ENCODE measurements at regions not wholly inside any gene's neighbourhood (a gene's known extent, or its start where the extent isn't known, plus 50 kb on each side); places are given as distances from the start of the nearest gene placed in this dataset.
"Not testable (repeated sequence)": the region's sequence is repeated elsewhere in the genome, so short reads cannot be mapped to it uniquely, and the experiment has no call there.

DNA sequence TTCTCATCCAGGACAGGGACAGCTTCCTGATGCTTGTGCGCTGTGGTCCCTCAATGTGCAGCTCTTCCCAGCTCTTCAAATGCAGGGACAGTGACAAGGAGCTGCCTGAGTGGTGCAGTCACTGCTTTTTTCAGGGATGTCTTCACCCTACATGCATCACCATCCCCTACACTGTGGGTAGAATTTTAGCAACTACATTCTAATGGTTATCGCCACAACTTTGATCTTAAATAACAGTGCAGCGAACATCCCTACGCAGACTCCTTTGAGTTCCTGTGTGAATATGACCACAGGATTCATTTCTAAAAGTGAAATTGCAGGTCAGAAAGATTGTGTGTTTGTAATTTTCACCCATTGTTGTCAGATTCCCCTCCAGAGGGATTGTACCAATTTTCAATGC lies 90.9 kb downstream of the GGTLC2 start:
- H3K9me3 ChIP-seq (ENCODE audit: control insufficient read depth, insufficient read depth, low read length); DNase-seq (ENCODE audit: low read depth, low spot score); H3K4me1 ChIP-seq (ENCODE audit: control insufficient read depth, insufficient read depth, low read length); H3K27ac ChIP-seq (ENCODE audit: low read length); H3K27me3 ChIP-seq (ENCODE audit: control insufficient read depth, insufficient read depth, low read length); H3K36me3 ChIP-seq (ENCODE audit: control insufficient read depth, insufficient read depth, low read length); H3K4me3 ChIP-seq (ENCODE audit: low read length): not testable (repeated sequence)
- WGBS (ENCODE audit: insufficient coverage, insufficient read length), result no CpG with 5 or more reads among the region's 4 CpGs

DNA sequence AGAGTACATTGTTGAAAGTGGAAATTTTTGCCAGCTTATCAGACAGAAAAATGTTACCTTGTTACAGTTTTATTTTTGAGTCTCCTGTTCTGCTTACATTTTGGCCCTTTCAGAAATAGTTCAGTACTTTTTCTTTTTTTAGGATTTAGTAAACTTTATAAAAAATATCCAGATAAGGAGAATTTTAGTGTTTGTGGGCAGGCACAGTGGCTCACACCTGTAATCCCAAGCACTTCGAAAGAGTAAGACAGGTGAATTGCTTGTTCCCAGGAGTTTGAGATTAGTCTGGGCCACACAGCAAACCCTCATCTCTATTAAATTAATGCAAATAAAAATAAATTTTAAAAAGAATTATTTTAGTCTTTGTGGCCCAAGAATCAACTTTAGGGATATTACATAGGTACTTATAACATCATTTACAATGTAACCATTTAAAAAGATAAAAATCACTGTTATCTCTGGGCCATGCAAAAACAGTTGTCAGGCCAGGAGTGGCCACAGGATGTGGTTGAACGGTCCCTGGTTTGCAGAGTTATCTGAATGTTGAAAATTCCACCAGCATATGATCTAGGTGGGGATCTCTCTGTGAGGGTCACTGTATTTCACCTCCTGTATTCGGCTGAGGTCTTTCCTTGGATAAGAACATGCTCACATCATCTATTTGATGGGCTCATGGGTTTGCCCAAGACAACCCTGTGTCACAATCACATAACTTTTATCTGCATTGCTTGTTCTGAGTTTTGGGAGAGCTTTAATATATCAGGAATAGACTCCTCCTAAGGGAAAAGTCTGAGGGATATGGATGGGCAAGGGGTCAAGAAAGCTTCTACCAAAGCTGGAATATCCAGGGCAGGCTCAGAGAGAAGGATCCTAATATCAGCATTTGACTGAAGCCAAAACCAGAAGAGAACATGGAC lies 91.5 kb downstream of the GGTLC2 start:
- no peaks in the 10 kb centered on the region for H3K9me3 ChIP-seq (ENCODE audit: control insufficient read depth, insufficient read depth, low read length)
- no peaks in the 10 kb centered on the region for H3K4me1 ChIP-seq (ENCODE audit: control insufficient read depth, insufficient read depth, low read length)
- H3K27ac ChIP-seq (ENCODE audit: low read length), result no peak overlapping the region
- H3K36me3 ChIP-seq (ENCODE audit: control insufficient read depth, insufficient read depth, low read length), result no peaks in the 10 kb centered on the region
- H3K27me3 ChIP-seq (ENCODE audit: control insufficient read depth, insufficient read depth, low read length), result no peaks in the 10 kb centered on the region
- DNase-seq (ENCODE audit: low read depth, low spot score), result no peak
- H3K4me3 ChIP-seq (ENCODE audit: low read length), result no peak overlapping the region
- WGBS (ENCODE audit: insufficient coverage, insufficient read length), result no CpG with 5 or more reads among the region's 3 CpGs

DNA sequence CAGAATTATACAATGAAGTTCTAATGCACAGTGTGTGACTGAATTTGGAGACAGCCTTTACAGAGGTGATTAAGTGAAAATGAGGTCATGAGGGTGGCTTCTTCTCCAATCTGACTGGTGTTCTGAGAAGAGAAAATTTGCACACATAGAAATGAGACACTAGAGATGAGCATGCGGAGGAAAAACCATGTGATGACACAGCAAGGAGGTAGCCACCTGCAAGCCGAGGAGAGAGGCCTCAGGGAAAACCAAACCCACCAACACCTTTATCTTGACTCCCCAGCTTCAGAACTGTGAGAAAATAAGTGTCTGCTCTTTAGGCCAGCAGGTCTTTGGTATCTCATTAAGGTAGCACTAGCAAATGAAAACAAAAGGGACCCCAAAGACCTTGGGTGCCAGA lies 93.2 kb downstream of the GGTLC2 start:
- Histone ChIP-seq H3K27me3 (ENCODE audit: control insufficient read depth, insufficient read depth, low read length) (no peaks in the 10 kb centered on the region), H3K36me3 (ENCODE audit: control insufficient read depth, insufficient read depth, low read length) (no peaks in the 10 kb centered on the region), H3K4me1 (ENCODE audit: control insufficient read depth, insufficient read depth, low read length) (no peaks in the 10 kb centered on the region), H3K9me3 (ENCODE audit: control insufficient read depth, insufficient read depth, low read length) (no peaks in the 10 kb centered on the region), H3K27ac (ENCODE audit: low read length) (no peak overlapping the region), H3K4me3 (ENCODE audit: low read length) (no peak overlapping the region)
- DNase-seq (ENCODE audit: low read depth, low spot score), result no peak
- WGBS (ENCODE audit: insufficient coverage, insufficient read length), result no CpG with 5 or more reads among the region's 2 CpGs

DNA sequence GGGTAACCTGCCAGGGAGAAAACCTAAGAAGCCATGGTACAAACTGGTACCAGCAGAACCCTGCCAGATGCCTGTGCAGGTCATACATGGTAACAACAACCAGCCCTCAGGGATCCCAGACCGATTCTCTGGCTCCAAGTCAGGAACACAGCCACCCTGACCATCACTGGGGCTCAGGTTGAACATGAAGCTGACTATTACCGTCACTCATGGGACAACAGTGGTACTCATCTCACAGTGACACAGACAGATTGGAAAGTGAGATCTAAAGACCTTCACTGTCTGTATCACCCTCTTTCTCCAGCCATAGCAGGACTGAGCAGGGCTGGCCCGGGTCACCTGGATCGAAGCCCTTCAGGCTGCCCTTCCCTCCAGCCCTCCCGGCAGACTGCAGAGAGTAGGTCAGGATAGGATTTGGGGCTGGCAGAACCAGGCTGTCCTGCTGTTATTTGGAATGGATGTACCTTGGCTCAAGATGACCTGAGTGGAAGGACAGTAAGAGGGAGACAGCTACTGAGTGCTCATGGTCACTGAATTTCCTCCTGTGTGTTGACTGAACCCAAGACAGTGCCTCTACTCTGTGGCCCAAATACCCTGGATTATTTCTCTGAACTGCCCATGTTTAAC lies 94.7 kb downstream of the GGTLC2 start:
- Histone ChIP-seq H3K27me3 (ENCODE audit: control insufficient read depth, insufficient read depth, low read length) (no peaks in the 10 kb centered on the region), H3K4me3 (ENCODE audit: low read length) (no peak overlapping the region), H3K27ac (ENCODE audit: low read length) (no peak overlapping the region), H3K4me1 (ENCODE audit: control insufficient read depth, insufficient read depth, low read length) (no peaks in the 10 kb centered on the region), H3K36me3 (ENCODE audit: control insufficient read depth, insufficient read depth, low read length) (no peaks in the 10 kb centered on the region), H3K9me3 (ENCODE audit: control insufficient read depth, insufficient read depth, low read length) (no peaks in the 10 kb centered on the region)
- no CpG with 5 or more reads among the region's 5 CpGs for WGBS (ENCODE audit: insufficient coverage, insufficient read length)
- no peak for DNase-seq (ENCODE audit: low read depth, low spot score)

DNA sequence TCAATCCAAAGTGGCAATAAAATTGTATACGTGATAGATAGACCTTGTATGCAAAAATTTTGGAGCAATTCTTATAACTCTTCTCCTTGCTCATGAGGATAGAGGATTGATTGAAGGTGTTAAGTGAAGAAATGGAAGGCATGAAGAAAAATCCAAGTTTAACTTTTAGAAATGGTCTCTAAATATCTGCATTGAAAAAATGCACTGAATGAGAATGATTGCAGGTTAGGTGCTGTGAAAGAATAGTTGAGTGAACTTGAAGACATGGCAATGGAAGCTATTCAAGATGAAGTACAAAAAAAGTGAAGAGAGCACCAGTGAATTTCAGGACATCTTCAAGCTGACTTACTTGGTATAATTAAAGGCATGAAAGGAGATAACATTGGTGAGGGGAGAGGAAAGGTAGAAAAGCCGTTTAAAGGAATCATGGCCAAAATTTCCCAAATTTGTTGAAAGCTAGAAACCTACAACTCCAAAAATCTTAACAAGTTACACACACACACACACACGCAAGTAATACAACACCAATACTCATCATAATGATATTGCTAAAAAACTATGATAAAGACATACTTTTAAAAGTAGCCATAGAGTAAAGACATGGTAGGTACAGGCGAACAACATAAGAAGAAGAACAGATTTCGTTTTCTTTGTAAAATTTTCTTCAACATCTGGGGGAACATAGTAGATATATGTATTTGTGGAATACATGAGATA lies 96.3 kb downstream of the GGTLC2 start:
- no peaks in the 10 kb centered on the region for H3K36me3 ChIP-seq (ENCODE audit: control insufficient read depth, insufficient read depth, low read length)
- no peak overlapping the region for H3K4me3 ChIP-seq (ENCODE audit: low read length)
- no peaks in the 10 kb centered on the region for H3K9me3 ChIP-seq (ENCODE audit: control insufficient read depth, insufficient read depth, low read length)
- WGBS (ENCODE audit: insufficient coverage, insufficient read length), result no CpG with 5 or more reads among the region's 5 CpGs
- H3K27me3 ChIP-seq (ENCODE audit: control insufficient read depth, insufficient read depth, low read length), result no peaks in the 10 kb centered on the region
- no peak overlapping the region for H3K27ac ChIP-seq (ENCODE audit: low read length)
- DNase-seq (ENCODE audit: low read depth, low spot score), result no peak
- H3K4me1 ChIP-seq (ENCODE audit: control insufficient read depth, insufficient read depth, low read length), result no peaks in the 10 kb centered on the region

DNA sequence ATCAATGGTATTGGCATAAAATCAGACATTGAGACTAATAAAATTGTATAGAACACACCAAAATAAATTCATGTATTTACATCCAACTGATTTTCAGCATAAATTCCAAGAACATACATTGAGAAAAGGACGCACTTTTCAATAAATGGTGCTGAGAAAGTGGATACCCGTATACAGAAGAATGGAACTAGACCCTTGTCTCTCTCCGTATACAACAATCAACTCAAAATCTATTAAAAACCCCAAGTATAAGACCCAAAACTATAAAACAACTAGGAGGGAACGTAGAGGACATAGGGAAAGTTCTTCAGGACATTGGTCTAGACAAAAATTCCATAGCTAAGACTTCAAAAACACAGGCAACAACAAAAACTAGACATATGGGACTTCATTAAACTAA lies 97.4 kb downstream of the GGTLC2 start:
- no peak overlapping the region for H3K4me3 ChIP-seq (ENCODE audit: low read length)
- no peaks in the 10 kb centered on the region for H3K4me1 ChIP-seq (ENCODE audit: control insufficient read depth, insufficient read depth, low read length)
- H3K27me3 ChIP-seq (ENCODE audit: control insufficient read depth, insufficient read depth, low read length), result no peaks in the 10 kb centered on the region
- no CpG with 5 or more reads among the region's 4 CpGs for WGBS (ENCODE audit: insufficient coverage, insufficient read length)
- H3K36me3 ChIP-seq (ENCODE audit: control insufficient read depth, insufficient read depth, low read length), result no peaks in the 10 kb centered on the region
- no peak for DNase-seq (ENCODE audit: low read depth, low spot score)
- H3K9me3 ChIP-seq (ENCODE audit: control insufficient read depth, insufficient read depth, low read length), result no peaks in the 10 kb centered on the region
- no peak overlapping the region for H3K27ac ChIP-seq (ENCODE audit: low read length)

DNA sequence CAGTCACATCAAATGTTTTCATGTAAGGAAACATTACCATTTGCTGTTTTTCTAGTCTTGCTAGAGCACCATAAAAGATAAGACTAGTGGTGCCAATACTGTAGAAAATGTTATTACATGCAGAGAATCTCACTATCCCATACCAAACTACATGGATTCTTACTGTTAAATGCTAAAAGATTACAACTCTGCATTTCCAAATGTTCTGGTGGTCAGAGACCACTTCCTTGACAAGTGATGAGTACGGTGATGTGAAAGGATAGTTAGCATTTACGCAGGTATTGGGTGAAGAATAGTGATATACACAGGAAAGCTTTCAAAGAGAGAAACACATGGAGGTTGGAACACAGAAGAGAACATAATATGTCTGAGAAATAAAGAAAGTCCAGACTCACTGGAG lies 98.2 kb downstream of the GGTLC2 start:
- WGBS (ENCODE audit: insufficient coverage, insufficient read length), result no CpG with 5 or more reads among the region's 2 CpGs
- no peak overlapping the region for H3K4me3 ChIP-seq (ENCODE audit: low read length)
- no peaks in the 10 kb centered on the region for H3K9me3 ChIP-seq (ENCODE audit: control insufficient read depth, insufficient read depth, low read length)
- no peaks in the 10 kb centered on the region for H3K4me1 ChIP-seq (ENCODE audit: control insufficient read depth, insufficient read depth, low read length)
- H3K36me3 ChIP-seq (ENCODE audit: control insufficient read depth, insufficient read depth, low read length), result no peaks in the 10 kb centered on the region
- no peak overlapping the region for H3K27ac ChIP-seq (ENCODE audit: low read length)
- no peaks in the 10 kb centered on the region for H3K27me3 ChIP-seq (ENCODE audit: control insufficient read depth, insufficient read depth, low read length)
- no peak for DNase-seq (ENCODE audit: low read depth, low spot score)

DNA sequence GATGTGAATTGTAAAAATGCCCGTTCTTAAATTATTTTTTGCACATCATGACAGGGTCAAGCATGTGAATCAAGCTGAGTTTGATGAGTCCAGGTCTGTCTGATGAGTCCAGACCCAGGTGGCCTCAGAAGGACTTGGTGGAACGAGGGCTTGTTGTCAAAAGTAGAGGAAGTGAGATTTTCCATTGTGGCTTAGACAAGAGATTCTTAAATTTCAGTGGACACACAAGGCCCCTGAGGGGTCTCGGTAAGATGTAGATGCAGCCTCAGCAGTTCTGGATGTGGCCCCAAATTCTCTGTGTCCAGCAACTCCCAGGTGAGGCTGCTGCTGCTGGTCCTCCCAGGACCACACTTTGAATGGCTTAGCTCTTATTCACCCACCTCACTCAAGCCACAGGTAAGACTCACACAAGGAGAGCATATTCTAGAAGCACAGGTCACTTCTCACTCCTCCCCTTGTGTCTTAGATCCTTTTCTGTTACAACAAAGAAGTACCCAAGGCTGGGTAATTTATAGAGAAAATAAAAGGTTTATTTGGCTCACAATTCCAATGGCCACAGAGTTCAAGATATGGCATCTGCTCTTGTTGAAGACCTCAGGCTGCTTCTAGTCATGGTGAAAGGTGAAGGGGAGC lies 98.8 kb downstream of the GGTLC2 start:
- DNase-seq (ENCODE audit: low read depth, low spot score), result no peak
- no CpG with 5 or more reads among the region's 3 CpGs for WGBS (ENCODE audit: insufficient coverage, insufficient read length)
- Histone ChIP-seq H3K27ac (ENCODE audit: low read length) (no peak overlapping the region), H3K4me3 (ENCODE audit: low read length) (no peak overlapping the region), H3K4me1 (ENCODE audit: control insufficient read depth, insufficient read depth, low read length) (no peaks in the 10 kb centered on the region), H3K36me3 (ENCODE audit: control insufficient read depth, insufficient read depth, low read length) (no peaks in the 10 kb centered on the region), H3K27me3 (ENCODE audit: control insufficient read depth, insufficient read depth, low read length) (no peaks in the 10 kb centered on the region), H3K9me3 (ENCODE audit: control insufficient read depth, insufficient read depth, low read length) (no peaks in the 10 kb centered on the region)

DNA sequence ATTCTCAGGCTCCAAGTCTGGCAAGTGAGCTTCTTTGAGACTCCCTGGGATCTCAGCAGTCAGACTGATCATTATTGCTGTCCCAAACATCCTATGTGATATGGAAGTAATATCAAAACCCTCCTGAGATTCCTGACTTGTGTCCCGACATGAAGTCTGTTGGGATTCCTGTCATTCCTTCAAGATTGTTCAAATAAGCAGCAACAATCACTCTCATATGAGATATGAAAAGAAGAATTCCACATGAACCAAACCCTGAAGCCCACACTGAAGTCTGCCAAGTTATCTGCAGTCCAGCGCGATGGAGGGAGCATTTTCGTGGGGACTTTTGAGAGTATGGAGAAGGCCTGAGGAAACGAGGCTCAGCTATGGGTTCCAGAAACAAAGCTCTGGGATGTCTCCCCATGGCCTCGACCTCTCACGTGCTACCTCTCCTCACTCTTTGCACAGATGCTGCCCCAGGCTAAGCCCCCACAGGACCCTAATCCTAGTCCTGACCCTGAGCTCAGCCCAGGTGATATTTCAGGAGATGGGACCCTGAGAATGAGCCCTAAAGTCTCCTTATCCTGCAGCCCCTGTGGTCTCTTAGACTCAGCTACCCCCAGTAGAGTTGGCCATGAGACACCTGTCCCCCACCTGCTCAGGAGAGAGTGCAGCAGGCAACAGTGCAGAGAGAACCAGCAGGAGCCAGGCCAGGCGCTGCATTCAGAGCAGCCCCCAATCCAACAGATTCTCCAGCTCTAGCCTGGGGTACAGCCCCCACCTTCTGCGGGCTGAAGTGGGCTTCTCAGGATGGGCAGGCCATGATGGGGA lies 100.2 kb downstream of the GGTLC2 start:
- no CpG with 5 or more reads among the region's 9 CpGs for WGBS (ENCODE audit: insufficient coverage, insufficient read length)
- DNase-seq (ENCODE audit: low read depth, low spot score), result no peak
- Histone ChIP-seq H3K36me3 (ENCODE audit: control insufficient read depth, insufficient read depth, low read length) (no peaks in the 10 kb centered on the region), H3K27me3 (ENCODE audit: control insufficient read depth, insufficient read depth, low read length) (no peaks in the 10 kb centered on the region), H3K4me3 (ENCODE audit: low read length) (no peak overlapping the region), H3K4me1 (ENCODE audit: control insufficient read depth, insufficient read depth, low read length) (no peaks in the 10 kb centered on the region), H3K9me3 (ENCODE audit: control insufficient read depth, insufficient read depth, low read length) (no peaks in the 10 kb centered on the region), H3K27ac (ENCODE audit: low read length) (no peak overlapping the region)

All from iPS DF 6.9 (cell line).